Epidermal melanocyte (primary cell): ENCODE measurements at regions not wholly inside any gene's neighbourhood (a gene's known extent, or its start where the extent isn't known, plus 50 kb on each side); places are given as distances from the start of the nearest gene placed in this dataset.
"Not testable (repeated sequence)": the region's sequence is repeated elsewhere in the genome, so short reads cannot be mapped to it uniquely, and the experiment has no call there.

Experiments
- DNase-seq: peaks from one replicate; pipeline ENCODE4 v3.0.0; 2011; ENCODE audit warnings: low spot score; ENCODE audit not compliant: insufficient read length

- DNase-seq, result no peak
These were observed 1185.0 kb upstream of the CITED2 start for GRCh38 chr6:140559458-140559857.

DNA sequence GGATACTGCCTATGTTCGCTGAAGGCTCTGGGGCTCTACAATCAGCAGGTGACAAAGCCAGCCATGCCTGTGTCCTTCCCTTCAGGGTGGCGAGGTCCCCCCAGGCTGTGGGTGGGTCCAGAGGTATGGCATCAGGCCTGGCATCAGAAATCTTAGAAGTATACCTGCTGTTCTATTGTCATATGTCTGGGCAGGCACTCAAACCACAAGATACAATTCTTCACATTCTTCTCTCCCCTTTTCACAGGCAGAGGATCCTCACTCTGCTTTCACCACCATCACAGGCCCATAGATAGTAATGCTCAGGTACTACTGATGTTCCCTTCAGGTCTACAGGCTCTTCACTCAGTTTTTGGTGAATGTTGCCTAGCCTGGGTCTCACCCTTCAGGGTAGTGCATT lies 1180.0 kb upstream of the CITED2 start:
- DNase-seq, result no peak

DNA sequence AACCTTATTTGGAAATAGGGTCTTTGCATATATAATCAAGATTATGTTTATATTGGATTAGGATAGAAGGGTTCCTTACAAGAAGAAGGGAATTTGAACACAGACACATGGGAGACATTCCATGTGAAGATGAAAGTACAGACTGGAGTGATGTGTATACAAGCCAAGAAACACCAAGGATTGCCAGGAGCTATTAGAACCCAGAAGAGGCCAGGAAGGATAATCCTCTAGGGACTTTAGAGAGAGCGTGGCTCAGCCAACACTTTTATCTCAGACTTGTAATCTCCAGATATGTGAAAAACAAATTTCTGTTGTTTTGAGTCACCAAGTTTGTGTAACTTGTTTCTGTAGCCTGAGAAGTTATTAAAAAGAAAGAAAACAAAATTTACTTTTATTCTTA lies 1173.9 kb upstream of the CITED2 start:
- DNase-seq, result no peak

DNA sequence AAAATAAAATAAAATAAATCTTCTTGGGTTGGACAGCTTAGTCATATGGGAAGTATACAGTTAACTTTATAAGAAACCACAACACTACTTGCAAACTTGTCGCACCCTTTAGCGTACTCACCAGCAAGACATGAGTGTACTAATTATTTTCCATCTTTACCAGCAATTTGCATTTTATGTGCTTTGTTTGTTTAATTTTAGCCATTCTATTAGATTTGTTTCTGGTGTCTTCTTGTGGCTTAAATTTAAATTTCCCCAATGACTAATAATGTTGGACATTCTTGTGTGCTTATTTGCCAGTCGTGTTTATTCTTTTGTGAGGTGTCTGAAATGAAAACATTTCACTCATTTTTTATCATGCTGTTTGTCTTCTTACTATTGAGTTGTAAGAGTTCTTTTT lies 1172.2 kb upstream of the CITED2 start:
- DNase-seq, result no peak

GRCh38 chr6:140544431-140544830 lies 1170.0 kb upstream of the CITED2 start:
- no peak for DNase-seq

- no peak for DNase-seq
These were observed 1168.4 kb upstream of the CITED2 start for GRCh38 chr6:140542863-140543262.

DNA sequence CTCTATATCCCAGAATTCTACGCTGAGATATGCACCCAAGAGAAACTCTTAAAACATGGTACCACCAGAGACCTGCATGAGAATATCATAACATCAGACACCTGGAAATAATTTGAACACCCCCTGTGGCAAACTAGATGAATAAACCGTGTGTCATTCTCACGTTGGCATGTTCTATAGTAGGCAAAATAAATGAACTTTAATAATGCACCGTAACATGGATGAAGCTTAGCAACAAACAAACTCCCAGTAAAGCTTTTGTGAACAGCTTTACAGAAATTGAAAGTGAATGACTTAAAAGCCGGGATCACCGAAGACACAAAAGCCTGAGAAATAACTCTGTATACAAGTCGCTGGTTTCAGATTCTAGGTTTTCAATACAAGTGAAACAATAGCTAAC lies 1166.8 kb upstream of the CITED2 start:
- DNase-seq, result no peak

DNA sequence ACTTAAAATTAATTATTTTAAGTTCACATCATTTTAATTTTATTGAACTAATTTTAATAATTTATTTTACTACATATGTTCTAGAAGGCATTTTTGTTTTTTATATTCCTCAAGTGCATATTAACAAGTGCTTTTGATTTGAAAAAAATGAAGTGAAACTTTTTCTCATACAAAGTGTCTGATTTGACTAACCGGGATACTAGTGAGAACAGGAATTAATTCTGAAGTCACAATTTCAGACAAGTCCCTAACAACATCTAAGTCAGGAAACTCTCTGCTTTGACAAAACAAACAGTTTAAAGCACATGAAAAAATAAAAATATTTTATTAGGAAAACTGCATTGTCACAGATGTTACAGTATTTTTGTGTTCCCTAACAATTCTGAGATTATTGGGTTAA lies 1166.3 kb upstream of the CITED2 start:
- DNase-seq, result no peak

GRCh38 chr6:140538926-140539325 lies 1164.5 kb upstream of the CITED2 start:
- no peak for DNase-seq

DNA sequence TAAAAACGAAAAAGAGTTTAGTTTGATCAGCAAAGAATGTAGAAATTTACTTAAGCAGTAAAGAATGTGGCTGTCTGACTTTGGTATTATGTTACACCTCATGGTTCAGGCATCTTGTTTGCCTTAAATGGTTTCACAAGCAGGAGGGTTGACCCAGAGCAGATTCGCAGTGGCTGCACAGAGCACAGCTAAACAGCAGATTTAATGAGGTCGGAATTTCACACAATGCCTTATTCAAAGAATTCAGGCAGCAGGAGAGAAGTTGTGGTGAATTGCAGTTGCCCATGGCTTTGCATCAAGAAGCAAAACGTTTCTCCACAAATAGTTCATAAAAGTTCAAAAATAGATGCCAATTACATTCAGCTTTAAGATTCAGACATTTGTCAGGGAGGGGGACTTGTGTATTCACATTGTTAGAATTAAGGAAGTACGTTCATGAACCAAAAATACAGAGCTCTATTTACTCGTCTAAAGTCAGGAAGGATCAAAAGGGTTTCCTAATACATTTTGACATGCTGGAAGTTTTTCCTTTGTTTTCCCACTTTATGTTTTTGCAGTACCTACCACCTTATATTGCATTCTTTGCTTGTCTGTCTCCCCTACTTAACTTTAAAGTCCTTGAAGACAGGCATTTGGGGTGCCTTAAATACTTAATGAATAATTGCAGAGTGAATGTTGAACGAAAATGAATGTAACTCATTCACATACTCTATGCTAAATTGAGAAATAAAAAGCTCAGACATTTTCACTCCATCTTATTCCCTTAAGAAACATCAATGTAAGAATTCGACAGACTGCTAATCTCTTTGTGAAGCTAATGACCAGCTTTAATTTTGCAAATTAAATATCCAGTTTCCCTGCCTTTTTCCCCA lies 1163.6 kb upstream of the CITED2 start:
- no peak for DNase-seq

DNA sequence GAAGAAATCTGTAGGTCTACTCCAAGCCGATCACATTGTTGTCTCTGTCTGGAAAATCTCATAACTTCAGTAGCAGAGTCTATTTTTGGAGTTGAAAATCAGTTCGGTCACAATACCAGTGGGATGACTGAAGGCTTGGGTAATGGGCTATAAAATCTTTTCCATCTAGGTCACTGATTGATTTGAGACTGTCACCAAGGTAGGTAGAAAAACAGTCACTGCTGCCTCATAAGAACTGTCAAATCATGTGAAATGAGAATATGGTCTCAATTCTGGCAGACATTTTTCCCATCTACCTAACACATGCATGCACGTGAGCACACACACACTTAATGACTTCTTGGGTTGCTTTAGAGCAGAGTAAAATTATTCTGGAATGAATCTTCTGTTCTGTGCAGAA lies 1162.8 kb upstream of the CITED2 start:
- DNase-seq, result no peak

DNA sequence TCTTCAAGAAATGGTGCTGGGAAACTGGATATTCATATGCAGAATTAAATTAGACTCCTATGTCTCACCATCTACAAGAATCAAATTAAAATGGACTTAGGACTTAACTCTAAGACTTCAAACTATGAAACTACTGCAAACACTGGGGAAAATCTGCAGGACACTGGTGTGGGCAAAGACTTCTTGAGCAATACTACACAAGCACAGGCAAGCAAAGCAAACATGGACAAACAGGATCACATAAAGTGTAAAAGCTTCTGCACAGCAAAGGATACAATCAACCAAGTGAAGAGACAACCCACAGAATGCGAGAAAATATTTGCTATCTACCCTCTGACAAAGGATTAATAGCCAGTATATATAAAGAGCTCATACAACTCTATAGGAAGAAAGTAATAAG lies 1161.1 kb upstream of the CITED2 start:
- DNase-seq, result no peak

- no peak for DNase-seq
These were observed 1159.1 kb upstream of the CITED2 start for GRCh38 chr6:140533526-140533925.

- DNase-seq, result no peak
These were observed 1130.3 kb upstream of the CITED2 start for GRCh38 chr6:140504776-140505175.

- no peak for DNase-seq
These were observed 1126.4 kb upstream of the CITED2 start for GRCh38 chr6:140500849-140501248.

GRCh38 chr6:140499607-140500006 lies 1125.2 kb upstream of the CITED2 start:
- no peak for DNase-seq

DNA sequence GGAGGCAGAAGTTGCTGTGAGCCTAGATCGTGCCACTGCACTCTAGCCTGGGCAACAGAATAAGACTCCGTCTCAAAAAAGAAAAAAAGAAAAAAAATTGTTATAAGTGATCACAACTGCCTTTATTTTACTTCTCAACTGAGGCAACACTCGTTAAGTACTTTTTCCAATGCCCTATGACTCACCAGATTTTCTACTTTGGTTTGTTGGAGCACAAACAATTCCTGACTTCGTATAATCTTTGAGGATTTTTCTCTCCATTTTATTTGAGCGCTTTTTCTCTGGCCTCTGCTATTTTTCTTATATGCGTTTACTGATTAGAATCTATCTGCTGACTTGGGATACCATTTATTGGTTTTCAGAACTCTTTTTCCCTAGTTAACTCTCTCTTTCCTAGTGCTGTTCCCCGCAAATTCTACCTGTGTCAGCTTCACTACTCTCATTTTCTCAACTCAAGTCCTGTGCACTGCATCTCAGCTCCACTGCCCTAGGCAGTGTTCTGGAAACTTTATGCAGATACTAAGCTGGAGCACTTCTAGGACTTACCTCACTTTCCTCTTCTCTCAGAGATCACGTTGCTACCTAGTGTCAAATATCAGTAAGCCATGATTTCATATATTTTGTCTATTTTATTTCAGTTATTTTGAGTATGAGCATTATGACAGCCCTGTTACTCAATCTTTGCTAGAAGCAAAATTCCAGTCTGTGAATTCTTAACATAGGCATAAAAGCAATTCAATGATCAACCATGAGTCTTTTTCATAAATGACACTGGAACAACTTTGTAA lies 1120.1 kb upstream of the CITED2 start:
- no peak for DNase-seq

- not testable (repeated sequence) for DNase-seq
These were observed 1119.0 kb upstream of the CITED2 start for GRCh38 chr6:140493470-140493869.

- no peak for DNase-seq
These were observed 1115.6 kb upstream of the CITED2 start for GRCh38 chr6:140490081-140490480.

DNA sequence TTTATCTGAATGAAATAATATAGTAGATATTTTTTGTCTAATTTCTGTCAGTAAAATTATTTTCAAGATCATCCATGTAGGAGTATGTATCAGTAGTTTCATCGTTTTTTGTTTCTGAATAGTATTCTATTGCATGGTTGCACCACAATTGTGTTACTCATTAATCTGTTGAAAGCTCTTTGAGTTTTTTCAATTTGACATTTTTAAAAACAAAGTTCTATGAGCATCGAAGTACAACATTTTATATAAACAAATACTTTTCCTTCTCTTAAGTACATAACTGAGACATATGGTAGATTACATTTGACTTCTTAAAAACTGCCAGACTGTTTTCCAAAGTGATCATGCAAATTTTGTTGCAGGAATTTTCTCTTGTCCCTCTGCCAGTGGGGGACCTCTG lies 1113.1 kb upstream of the CITED2 start:
- DNase-seq, result no peak

GRCh38 chr6:140486450-140487361 lies 1112.3 kb upstream of the CITED2 start:
- DNase-seq, result no peak
